Lower leg skin (tissue), 4 donors: ENCODE measurements at regions not wholly inside any gene's neighbourhood (a gene's known extent, or its start where the extent isn't known, plus 50 kb on each side); places are given as distances from the start of the nearest gene placed in this dataset.

Experiments used
- DNase-seq, 2 donors: peaks; one replicate each; pipeline ENCODE4 v3.0.0-alpha.2; 2019; ENCODE audit warnings: low spot score in 2 of 2
- H3K4me3 ChIP-seq: fragments of 200-600 bp; sonication (generic); 2 replicates; pipeline ENCODE4 v1.5.1; 2017; ENCODE audit warnings: mild to moderate bottlenecking, low read depth; ENCODE audit not compliant: poor library complexity, severe bottlenecking
- CTCF ChIP-seq, 3 donors: fragments of 450-650 bp; IDR thresholded peaks; one replicate each; pipeline ENCODE4 v1.5.1; 2016; ENCODE audit warnings: antibody characterized with exemption in 3 of 3, mild to moderate bottlenecking in 3 of 3, moderate library complexity in 2 of 3
- POLR2A ChIP-seq, 2 donors: fragments of 450-650 bp; IDR thresholded peaks; one replicate each; pipeline ENCODE4 v1.6.1; 2016 to 2017; ENCODE audit warnings: antibody characterized with exemption in 2 of 2, mild to moderate bottlenecking in 1 of 2, moderate library complexity in 1 of 2
- WGBS, 2 donors: methylation state at CpG; one replicate each; pipeline ENCODE4 v1.1.5; 2018; 5-methylcytosine and 5-hydroxymethylcytosine counted together
- intact Hi-C: fragments of 100-400 bp; cut with DNase I; formaldehyde crosslinking; loops from one replicate; pipeline ENCODE4 v1.15.0; 2023; ENCODE audit warnings: low total_unique reads

GRCh38 chr5:29992248-29992647 lies 1201.2 kb upstream of the CDH6 start:
- intact Hi-C loops: no loop called here
- no peak for DNase-seq
- 53 to 63% methylated on average over 1 of the region's 1 CpG for WGBS, 2 donors
- TF ChIP-seq CTCF (IDR thresholded peaks at IDR 0.05) (no peak), POLR2A (IDR thresholded peaks at IDR 0.05) (no peak)
- no peak overlapping the region for H3K4me3 ChIP-seq

- TF ChIP-seq CTCF (IDR thresholded peaks at IDR 0.05): no peak
- TF ChIP-seq POLR2A (IDR thresholded peaks at IDR 0.05): no peak
- no peak overlapping the region for H3K4me3 ChIP-seq
- intact Hi-C loops: no loop called here
- DNase-seq: no peak
- 78% methylated on average over 3 of the region's 3 CpGs for WGBS, 2 donors
Observed at GRCh38 chr5:29990681-29991080, 1202.8 kb upstream of the CDH6 start.

- WGBS, 2 donors: 91 to 95% methylated on average over 1 of the region's 1 CpG
- TF ChIP-seq CTCF (IDR thresholded peaks at IDR 0.05) (no peak), POLR2A (IDR thresholded peaks at IDR 0.05) (no peak)
- no peak for DNase-seq
- intact Hi-C loops: no loop called here
- no peak overlapping the region for H3K4me3 ChIP-seq
Observed at GRCh38 chr5:29984156-29984540, 1209.3 kb upstream of the CDH6 start.

GRCh38 chr5:29983528-29984155 lies 1209.8 kb upstream of the CDH6 start:
- no peak overlapping the region for H3K4me3 ChIP-seq
- intact Hi-C loops: no loop called here
- DNase-seq: no peak
- no peak for TF ChIP-seq POLR2A (IDR thresholded peaks at IDR 0.05)
- no peak for TF ChIP-seq CTCF (IDR thresholded peaks at IDR 0.05)

DNA sequence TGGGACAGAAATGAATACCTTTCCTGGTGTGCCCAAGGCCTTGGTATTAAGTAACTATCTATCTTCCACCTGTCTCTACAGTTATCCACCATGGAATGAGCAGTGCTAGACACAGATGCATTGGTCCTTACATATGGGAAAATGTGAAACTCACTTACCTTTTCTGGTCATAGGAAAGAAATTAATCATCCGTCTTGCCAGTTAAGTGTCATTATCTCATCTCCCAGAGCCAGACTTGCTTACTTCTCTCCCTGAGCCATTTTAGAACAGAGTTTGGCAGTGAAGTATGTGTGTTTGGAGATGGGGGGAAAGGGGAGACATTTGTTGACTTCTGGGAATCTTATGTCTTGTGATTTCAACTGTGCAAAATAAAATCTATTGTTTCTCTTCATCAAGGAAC lies 1211.0 kb upstream of the CDH6 start:
- 91% methylated on average over 1 of the region's 1 CpG for WGBS, 2 donors
- TF ChIP-seq POLR2A (IDR thresholded peaks at IDR 0.05) (no peak), CTCF (IDR thresholded peaks at IDR 0.05) (no peak)
- intact Hi-C loops: no loop called here
- H3K4me3 ChIP-seq: no peak overlapping the region
- DNase-seq: no peak

DNA sequence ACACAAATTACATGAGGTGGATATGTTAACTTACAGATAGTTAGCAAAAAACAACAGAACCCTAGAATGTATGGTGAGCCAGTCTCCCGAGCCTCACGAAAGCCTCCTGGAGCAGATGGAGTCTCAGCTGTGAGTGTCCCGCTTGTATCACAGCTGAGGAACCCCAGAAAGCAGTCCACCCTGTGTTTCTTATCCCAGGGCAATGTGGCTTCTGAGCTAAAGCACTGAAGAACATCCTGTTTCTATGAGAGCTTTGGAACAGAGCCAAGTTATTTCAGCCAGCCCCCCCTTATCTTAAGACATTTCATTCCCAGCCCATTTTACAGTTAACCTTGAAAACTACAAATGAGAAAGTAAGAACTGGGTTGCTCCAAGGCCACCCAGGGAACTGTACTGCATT lies 1220.9 kb upstream of the CDH6 start:
- WGBS, 2 donors: 50 to 75% methylated on average over 3 of the region's 3 CpGs
- H3K4me3 ChIP-seq: no peak overlapping the region
- intact Hi-C loops: no loop called here
- DNase-seq: no peak
- TF ChIP-seq POLR2A (IDR thresholded peaks at IDR 0.05) (no peak), CTCF (IDR thresholded peaks at IDR 0.05) (no peak)
